Inflammatory macrophage treated with lipopolysaccharide for 4 hours (primary cell): ENCODE measurements at regions not wholly inside any gene's neighbourhood (a gene's known extent, or its start where the extent isn't known, plus 50 kb on each side); places are given as distances from the start of the nearest gene placed in this dataset.

Experiments
- DNase-seq: peaks from one replicate; pipeline ENCODE4 v3.0.0-alpha.2; 2020

GRCh38 chr7:135827391-135827790, 78.8 kb upstream of the FAM180A start:
- DNase-seq, result no peak

- no peak for DNase-seq
Observed at GRCh38 chr7:135825406-135825805, 76.8 kb upstream of the FAM180A start.

- no peak for DNase-seq
Observed at GRCh38 chr7:135822376-135822775, 73.8 kb upstream of the FAM180A start.

- no peak for DNase-seq
Observed at GRCh38 chr7:135817583-135817982, 69.0 kb upstream of the FAM180A start.

- DNase-seq, result no peak
Observed at GRCh38 chr7:135815033-135815432, 66.4 kb upstream of the FAM180A start.

- no peak for DNase-seq
Observed at GRCh38 chr7:135812148-135812547, 63.5 kb upstream of the FAM180A start.

- no peak for DNase-seq
Observed at GRCh38 chr7:135811506-135811905, 62.9 kb upstream of the FAM180A start.

GRCh38 chr7:135808206-135808605, 59.6 kb upstream of the FAM180A start:
- DNase-seq, result no peak

- DNase-seq, result no peak
Observed at GRCh38 chr7:135803143-135803542, 54.5 kb upstream of the FAM180A start.

GRCh38 chr7:135802697-135803096, 54.1 kb upstream of the FAM180A start:
- no peak for DNase-seq

- DNase-seq, result no peak
Observed at GRCh38 chr7:135801877-135802276, 53.3 kb upstream of the FAM180A start.

GRCh38 chr7:135801045-135801693, 52.6 kb upstream of the FAM180A start:
- peak; percentile 65 for DNase-seq

GRCh38 chr7:135800560-135800959, 51.9 kb upstream of the FAM180A start:
- no peak for DNase-seq

GRCh38 chr7:135799881-135800280, 51.3 kb upstream of the FAM180A start:
- no peak for DNase-seq
